Coronary artery (tissue), 2 donors: ENCODE measurements at regions not wholly inside any gene's neighbourhood (a gene's known extent, or its start where the extent isn't known, plus 50 kb on each side); places are given as distances from the start of the nearest gene placed in this dataset.

ENCODE experiments used
- DNase-seq: peaks from one replicate; pipeline ENCODE4 v3.0.0-alpha.2; 2017; ENCODE audit warnings: low spot score
- H3K27ac ChIP-seq, 2 donors: fragments of 200-600 bp; sonication (generic); one replicate each; pipeline ENCODE4 v1.5.1; 2016 to 2019
- H3K4me3 ChIP-seq: fragments of 200-600 bp; sonication (generic); 2 replicates; pipeline ENCODE4 v1.5.1; 2016; ENCODE audit warnings: mild to moderate bottlenecking, moderate library complexity
- CTCF ChIP-seq: fragments of 200-600 bp; sonication (generic); IDR thresholded peaks from one replicate; pipeline ENCODE4 v1.5.1; 2019; ENCODE audit warnings: antibody characterized with exemption

- TF ChIP-seq CTCF: no peak
- Histone ChIP-seq H3K4me3 (no peak overlapping the region), H3K27ac (no peak overlapping the region)
- no peak for DNase-seq
Observed at GRCh38 chr13:62838929-62839328, 1423.3 kb upstream of the PCDH20 start.

- no peak overlapping the region for H3K27ac ChIP-seq
- no peak for TF ChIP-seq CTCF
Observed at GRCh38 chr13:62837895-62838294, 1422.2 kb upstream of the PCDH20 start.

GRCh38 chr13:62829486-62829885, 1413.8 kb upstream of the PCDH20 start:
- TF ChIP-seq CTCF: no peak
- H3K27ac ChIP-seq: no peak overlapping the region
- DNase-seq: no peak
- H3K4me3 ChIP-seq: no peak overlapping the region

More at GRCh38 chr13:62837895-62838294, 1422.2 kb upstream of the PCDH20 start:
- no peak overlapping the region for H3K4me3 ChIP-seq
- DNase-seq: no peak

- no peak for DNase-seq
- H3K27ac ChIP-seq: no peak overlapping the region
- H3K4me3 ChIP-seq: no peak overlapping the region
- no peak for TF ChIP-seq CTCF
Observed at GRCh38 chr13:62799931-62800436, 1384.3 kb upstream of the PCDH20 start.

GRCh38 chr13:62799038-62799535, 1383.4 kb upstream of the PCDH20 start:
- DNase-seq: no peak
- TF ChIP-seq CTCF: no peak
- H3K27ac ChIP-seq: no peak overlapping the region
- H3K4me3 ChIP-seq: no peak overlapping the region

- no peak overlapping the region for H3K27ac ChIP-seq
- H3K4me3 ChIP-seq: no peak overlapping the region
- no peak for TF ChIP-seq CTCF
- DNase-seq: no peak
Observed at GRCh38 chr13:62793850-62794249, 1378.2 kb upstream of the PCDH20 start.

GRCh38 chr13:62781866-62782265, 1366.2 kb upstream of the PCDH20 start:
- TF ChIP-seq CTCF: no peak
- Histone ChIP-seq H3K4me3 (no peak overlapping the region), H3K27ac (no peak overlapping the region)
- DNase-seq: no peak
